ENCODE measurements at regions not wholly inside any gene's neighbourhood (a gene's known extent, or its start where the extent isn't known, plus 50 kb on each side); places are given as distances from the start of the nearest gene placed in this dataset.

DNA sequence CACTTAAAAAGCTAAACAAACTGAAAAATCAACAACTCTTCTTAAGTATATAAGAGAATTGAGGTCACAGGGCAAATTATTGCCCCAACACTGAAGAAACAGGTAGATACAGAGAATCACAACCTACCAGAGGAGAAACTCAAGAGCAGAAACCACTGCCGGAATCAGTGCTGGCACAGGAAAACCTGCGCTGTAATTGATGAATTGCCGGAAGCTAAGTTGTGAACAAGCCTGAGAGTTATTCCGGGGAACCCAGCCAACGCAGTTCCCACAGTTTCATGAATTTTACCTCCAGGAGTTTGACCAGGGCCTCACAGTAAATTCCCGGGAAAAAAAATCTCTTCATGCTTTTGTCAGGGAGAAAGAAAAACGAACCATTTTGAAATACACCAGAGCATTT lies 657.1 kb upstream of the BRINP3 start:
- TF ChIP-seq, protein P1, sequence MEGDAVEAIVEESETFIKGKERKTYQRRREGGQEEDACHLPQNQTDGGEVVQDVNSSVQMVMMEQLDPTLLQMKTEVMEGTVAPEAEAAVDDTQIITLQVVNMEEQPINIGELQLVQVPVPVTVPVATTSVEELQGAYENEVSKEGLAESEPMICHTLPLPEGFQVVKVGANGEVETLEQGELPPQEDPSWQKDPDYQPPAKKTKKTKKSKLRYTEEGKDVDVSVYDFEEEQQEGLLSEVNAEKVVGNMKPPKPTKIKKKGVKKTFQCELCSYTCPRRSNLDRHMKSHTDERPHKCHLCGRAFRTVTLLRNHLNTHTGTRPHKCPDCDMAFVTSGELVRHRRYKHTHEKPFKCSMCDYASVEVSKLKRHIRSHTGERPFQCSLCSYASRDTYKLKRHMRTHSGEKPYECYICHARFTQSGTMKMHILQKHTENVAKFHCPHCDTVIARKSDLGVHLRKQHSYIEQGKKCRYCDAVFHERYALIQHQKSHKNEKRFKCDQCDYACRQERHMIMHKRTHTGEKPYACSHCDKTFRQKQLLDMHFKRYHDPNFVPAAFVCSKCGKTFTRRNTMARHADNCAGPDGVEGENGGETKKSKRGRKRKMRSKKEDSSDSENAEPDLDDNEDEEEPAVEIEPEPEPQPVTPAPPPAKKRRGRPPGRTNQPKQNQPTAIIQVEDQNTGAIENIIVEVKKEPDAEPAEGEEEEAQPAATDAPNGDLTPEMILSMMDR (IDR thresholded peaks at IDR 0.05): no peak
- no peak for TF ChIP-seq ZFX (IDR thresholded peaks at IDR 0.05; ENCODE audit: borderline replicate concordance)

Measured in 22Rv1 (cell line).